HG03159 (cell line): ENCODE measurements at regions not wholly inside any gene's neighbourhood (a gene's known extent, or its start where the extent isn't known, plus 50 kb on each side); places are given as distances from the start of the nearest gene placed in this dataset.

Experiments used
- ATAC-seq: cut with Tn5 transposase; IDR thresholded peaks from one replicate; pipeline ENCODE4 v1.9.1; 2021; ENCODE audit warnings: mild to moderate bottlenecking, moderate library complexity; ENCODE audit not compliant: unreplicated experiment

DNA sequence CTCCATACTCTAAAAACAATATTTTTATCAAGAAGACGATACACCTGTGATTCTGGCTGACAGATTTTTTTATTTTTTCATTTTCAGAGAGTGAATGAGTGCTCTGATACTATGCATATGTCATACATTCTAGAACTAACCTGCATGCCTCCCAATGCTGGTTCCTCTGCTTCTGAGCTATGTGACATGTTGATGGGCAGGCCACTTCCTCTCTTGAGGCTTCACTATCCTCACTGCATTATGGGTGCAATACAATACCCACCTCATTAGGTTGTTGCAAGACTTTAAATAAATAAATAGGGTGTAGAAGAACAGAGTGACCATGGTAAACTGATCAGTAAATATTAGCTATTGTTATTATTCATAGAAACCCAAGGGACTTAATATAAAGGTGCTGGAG is 408.3 kb downstream of the HNRNPD start:
- no peak for ATAC-seq

DNA sequence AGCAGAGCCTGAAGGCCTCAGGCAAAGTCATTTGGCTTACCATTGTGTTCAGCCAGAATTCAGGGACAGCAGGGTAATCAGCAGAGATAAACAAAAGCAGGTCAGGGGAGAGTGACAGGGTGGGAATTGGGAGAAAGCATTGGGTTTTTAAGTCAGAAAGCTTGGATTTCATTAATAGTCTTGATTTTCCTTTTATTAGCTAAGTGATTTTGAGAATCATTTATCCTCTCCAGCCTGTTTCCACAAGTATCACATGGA is 410.1 kb downstream of the HNRNPD start:
- ATAC-seq = no peak

DNA sequence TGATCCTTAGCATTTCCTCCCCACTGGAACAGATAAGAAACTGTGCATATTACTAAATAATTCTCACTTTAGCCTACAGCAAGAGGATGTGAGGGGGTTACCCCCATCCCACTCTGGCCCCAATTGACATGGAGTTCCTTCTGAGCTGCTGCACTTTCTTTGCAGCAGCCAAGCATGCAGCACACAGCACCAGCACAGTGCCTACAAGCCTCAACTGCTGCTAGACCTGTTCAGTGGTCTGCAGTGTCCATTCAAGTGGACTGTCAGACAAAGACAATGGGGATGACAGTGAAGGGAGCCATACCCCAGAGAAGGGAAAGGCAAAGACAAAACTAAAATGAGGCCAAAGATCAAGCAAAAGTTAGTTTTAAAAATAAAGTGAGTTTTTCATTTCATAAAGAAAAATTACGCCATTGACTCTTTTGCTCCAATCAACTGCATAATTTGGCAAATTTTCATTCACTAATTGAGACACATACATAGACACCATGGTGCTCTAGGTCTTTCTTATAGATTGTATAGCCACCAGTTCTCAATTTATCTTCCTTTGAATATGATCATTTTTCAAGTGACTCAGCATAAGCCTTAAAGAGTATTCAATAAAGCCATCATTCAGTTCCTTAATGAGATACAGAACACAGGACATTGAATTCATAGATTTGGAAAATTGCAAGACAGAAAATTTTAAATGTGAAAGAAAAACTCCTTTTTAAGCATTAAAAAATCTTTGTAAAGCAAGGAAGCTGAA is 410.6 kb downstream of the HNRNPD start:
- ATAC-seq = no peak

DNA sequence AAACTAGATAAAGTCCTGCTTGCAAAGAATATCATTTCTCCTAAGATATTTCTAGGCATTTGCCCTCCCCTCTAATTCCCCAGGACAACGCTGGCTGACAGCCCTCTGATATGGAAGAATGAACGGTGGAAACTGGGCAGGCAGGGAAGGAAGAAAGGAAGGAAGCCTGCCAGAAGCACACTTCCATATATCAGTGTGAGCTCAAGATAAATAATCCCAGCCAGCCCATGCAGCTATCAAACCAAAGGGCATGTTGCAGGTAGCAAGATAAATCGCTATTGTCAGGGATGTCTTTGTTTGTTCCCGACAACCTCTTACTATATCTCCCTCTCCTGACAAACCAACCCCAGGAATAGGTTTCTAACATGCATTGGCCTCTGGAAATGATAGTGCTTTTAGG is 412.8 kb downstream of the HNRNPD start:
- no peak for ATAC-seq

DNA sequence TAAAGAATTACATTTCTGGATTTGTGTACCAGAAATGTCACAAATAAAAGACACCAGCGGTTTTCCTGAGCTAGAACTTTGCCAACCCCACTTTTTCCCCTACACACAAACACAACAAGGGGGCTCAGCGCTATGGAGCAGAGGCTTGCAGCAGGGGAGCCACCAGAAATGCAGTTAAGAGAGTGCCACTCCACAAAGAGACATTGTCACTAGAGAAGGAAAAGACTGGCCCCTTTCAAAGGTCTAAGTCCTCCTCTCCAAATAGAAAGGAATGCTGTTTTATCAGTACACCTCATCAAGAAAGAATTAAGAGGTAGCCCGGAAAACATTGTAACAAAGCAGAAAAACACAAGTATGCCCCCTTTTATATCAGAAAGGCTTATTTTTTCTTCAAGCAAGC is 419.5 kb downstream of the HNRNPD start:
- no peak for ATAC-seq

DNA sequence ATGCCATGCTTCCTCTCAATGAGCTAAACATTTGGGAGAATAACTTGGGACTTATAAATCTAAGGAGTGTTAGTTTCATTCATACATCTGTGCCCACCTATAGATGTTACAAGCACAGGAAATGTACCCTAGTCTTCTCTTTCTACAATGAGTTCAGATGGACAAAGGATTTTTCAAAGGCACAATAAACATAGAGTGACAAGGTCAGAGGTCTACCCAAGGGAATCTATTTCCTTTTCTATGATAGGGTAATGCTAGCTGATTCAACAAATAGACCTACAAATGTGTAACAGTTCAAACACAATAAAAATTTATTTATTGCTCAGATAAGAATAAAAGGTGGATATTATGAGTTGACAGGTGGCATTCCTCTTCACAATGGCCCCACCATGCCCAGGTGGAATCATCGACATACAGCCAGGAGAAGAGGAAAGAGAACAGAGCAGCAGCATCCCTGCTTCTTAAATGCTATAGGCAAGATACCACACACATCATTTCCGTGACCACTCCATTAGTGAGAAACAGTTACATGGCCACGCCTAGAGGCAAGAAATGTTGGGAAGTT is 421.8 kb downstream of the HNRNPD start:
- ATAC-seq = no peak

DNA sequence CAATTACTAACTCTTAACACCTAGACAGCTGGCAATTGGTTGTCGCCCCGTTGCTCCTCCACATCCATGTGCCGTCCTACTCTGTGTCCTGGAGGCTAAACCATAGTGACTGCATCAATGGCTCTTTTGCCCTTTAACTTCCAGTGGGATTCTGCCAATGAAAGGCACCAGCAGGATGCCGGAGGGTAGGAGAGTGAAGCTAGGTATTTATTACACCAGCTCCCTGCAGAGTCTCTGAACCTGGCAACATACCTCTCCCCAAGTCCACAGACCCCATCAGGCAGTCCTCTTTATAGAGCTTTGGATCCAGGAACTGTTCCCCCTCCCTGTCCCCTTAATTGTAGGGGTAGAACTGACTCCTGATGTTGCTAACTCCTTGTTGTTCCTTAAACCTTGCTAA is 426.8 kb downstream of the HNRNPD start:
- no peak for ATAC-seq

DNA sequence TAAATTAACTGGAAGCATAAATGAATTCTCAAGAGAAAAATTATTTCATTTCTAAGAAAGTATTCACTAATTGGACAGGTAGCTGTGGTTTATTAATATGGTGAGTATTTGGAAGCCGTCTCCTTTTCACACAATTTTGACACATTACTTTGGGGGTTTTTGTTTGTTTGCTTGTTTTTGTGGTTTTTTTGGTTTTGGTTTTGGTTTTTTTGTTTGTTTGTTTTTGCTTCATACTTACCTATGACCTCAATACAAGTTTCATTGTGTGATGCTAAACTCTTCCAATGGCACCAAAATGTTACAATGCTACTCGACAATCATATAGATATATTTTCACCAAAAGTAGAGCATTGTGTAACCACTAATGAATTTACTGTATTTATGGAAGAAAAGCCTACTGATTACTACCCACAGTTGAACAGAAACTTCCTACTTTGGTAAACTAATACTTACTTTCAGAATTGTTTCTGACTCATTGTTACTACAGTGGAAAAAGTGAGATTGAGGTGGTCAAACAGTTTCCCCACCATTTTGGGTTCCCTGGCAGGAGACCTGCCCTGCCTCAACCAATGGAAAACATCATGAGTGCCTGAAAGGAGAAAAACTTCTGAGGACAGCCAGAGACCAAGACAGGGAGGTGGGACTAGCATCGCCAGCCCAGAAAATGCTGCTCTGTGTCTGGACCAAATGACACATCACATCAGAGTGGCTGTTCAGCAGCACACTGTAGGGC is 443.1 kb downstream of the HNRNPD start:
- no peak for ATAC-seq

DNA sequence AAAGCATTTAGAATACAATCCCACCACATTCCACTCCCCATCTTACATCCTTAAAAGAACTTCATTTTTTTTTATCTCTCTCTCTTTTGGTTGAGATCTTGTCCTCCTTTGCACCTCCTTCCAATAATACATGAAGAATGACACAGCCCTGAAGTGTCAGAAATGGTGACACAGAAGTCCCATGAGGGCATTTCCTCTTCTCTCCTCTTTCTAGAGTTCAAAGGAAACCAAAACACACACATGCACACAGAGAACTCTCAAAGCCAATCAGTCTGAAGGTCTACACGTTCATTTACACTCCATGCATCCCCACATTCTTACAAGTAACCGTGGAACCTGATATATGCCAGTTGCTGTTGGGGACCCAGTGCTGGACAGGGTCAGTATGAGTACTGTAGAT is 450.7 kb downstream of the HNRNPD start:
- no peak for ATAC-seq

DNA sequence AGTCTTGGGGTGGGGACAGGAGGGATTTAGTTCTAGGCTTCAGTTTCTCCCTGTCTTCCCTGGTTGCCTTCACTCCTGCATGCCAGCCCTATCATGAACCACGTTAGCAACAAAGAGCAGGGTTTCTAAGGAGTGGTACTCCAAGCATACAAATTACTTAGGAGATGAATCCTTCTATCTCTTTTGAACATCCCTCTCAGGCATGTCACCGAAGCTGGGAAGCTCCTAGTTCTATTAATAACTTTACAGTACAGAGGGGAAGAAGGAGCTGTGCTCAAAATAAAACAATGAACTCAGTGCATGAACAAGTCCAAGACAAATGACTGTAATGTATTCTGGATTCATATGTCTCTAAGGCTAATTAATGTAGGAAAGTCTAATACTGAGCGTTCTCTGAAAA is 450.6 kb upstream of the RASGEF1B start:
- ATAC-seq = no peak

DNA sequence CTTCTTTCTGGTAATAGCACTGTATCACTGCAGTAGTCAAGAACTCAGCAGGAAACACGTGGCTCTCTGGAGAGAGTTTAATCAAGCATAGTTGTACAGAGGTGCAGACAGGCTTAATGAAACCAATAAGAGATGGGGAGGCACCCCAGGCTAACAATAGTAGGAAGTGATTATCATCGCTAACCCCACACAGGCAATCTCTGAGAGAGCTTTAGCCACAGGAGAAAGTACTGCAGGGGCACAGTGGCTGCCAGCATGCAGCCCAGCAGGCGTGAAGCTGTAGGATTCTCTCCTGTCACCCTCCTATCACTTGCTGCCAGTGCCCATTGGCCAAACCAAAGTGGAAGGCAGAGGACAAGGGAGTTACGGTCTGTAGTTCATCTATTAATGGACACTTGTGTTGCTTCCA is 450.0 kb upstream of the RASGEF1B start:
- no peak for ATAC-seq

DNA sequence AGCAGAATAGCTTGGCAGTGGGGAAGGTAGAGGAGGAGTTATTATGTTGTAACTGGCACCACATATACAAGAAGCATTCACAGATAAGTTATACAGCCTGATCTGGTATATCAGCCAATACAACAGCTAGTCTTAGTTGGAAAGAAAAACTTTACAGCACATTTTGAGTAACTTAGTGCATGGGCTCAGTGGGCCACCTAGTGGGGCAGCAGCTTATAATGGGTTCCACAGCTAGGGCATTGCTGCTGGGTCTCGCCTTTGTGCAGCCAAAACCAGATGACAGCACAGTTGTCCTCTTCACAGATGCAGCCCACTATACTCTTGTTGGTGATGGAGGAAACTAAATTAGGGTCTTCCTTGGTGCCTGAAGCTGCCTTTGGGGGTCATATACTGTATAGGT is 448.1 kb upstream of the RASGEF1B start:
- no peak for ATAC-seq

DNA sequence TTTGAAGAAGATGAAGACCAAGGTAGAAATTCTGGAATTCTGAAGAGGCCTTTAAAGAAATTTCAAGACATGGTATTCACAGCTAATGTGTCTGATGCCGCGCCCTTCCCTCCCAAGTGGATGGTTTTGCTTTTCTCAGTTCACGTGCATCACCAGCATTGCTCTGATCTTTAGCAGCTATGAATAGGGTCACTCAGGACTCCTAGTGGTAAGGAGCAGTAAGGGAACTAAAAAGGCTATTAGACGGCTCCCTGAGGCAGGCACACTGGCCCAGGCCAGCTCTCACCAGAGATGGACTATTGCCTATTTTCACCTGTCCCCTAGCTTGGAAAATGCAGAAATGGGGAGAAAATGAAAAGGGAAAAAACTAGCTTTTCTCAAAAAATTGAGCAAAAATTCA is 447.5 kb upstream of the RASGEF1B start:
- peak; percentile 85 for ATAC-seq

DNA sequence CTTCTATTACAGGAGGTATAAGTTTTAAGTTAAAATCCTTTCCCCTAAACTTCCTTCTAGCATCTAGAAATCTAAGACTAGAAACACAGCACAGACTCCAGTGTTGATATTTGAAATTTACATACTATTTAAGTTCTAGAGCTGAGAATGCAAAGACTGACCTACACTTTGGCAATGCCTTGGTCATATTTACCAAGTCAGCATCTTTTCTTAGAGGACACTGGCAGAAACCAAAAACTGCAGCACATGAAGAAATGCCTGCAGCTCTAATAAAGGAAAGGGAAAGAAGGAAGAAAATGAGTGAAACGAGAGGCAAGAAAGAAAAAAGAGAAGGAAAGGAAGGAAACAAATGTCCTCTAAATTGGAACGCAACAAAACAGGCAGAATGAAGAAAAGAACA is 443.7 kb upstream of the RASGEF1B start:
- ATAC-seq = no peak

DNA sequence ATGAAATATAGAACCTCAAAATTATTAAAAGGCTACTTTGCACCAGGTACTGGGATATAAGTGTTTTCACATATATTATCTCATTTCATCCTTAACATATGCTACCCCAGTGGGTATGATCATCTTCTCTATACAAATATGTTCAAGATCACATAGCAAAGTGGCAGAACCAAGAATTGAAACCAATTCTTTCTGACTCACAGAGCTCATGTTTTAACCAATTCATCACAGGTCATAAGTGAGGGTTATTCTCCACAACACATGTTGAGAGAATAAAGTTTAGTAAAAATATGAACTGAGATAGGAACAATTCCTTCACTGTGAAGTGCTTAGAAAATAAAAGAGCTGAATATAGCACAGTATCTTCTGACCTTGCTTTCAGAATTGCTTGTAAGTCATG is 442.9 kb upstream of the RASGEF1B start:
- ATAC-seq = peak; percentile 50

DNA sequence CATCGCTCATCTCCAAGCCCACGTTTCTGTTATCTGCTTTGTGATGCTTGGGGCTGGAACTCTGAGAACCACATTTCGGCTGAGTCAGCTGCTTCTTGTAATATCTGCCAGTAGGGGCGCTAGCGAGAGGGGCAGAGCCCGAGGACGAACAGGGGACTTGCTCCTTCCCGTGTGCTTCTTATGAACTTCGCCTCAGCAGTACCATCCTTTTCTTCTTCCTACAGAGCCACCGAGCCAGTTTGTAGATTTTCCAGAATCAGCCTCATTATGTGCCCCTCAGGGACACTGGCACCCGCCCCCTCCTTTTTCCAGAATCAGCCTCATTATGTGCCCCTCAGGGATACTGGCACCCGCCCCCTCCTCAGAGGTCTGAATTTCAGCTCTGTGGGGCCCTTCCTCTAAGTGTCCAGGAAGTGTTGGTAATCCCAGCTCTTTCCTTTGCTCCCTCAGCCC is 441.7 kb upstream of the RASGEF1B start:
- ATAC-seq = peak; percentile 89

DNA sequence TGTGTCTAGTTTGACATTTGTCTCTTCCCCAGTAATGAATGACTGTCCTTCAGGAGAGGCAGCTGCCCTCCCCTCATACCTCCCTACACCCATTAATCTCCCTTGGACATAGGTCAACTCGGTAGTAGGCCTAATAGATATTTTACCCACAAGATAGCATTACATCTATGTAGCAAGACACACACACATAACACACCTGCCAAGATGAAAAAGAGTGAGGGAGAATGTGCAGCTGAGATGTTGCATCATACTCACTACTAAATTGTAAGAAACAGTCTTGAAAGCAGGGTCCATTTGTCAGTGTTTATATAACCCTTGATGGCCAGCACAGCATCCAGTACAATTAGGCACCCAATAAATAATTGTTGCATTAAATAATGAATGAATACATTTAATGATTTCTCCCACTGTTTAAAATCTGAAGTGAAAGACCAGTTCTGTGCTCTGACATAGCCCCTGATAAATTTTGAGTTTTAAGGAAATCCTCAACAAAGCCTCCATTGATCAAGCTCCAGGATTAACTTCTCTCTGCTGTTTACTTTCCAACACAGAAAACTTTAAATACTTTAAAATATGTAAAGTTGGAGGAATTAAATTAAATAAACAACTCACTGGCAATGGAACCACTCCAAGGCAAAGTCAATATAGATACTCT is 440.8 kb upstream of the RASGEF1B start:
- ATAC-seq = no peak

DNA sequence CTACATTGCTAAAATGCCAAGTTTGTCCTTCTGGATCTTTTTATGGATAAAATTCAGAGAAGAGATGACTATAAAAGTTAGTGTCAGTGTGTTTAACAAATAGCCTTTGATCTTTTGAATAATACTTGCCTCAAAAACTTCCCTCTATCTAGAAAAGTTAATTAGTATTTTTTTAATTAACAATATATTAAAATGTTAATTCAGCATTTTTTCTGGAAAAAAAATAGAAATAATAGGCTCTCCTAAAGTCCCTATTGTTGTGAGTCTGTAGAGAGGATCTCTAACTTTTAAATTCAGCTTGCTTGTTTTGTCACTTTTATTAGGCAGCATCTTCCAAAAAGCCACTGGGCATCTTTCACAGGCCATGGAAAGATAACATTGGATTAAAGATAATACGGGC is 435.2 kb upstream of the RASGEF1B start:
- no peak for ATAC-seq

DNA sequence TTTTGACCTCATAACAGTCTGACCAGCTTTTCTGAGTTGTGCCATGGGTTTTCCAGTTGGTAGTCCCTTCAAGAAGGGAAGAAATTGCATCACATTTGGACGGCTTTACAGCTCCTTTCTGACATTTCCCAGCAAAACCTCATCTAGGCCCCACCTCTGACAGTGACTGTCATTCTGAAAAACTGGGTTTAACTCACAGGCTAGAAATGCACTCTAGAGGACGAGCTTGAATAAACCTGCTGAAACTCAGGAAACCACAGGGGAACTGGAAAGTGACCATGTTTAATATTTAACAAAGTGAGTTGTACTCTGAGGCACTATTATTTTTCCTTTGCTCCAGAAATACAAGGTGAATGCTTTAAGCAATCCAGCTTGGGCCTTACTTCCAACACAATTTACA is 434.3 kb upstream of the RASGEF1B start:
- ATAC-seq = peak; percentile 97

DNA sequence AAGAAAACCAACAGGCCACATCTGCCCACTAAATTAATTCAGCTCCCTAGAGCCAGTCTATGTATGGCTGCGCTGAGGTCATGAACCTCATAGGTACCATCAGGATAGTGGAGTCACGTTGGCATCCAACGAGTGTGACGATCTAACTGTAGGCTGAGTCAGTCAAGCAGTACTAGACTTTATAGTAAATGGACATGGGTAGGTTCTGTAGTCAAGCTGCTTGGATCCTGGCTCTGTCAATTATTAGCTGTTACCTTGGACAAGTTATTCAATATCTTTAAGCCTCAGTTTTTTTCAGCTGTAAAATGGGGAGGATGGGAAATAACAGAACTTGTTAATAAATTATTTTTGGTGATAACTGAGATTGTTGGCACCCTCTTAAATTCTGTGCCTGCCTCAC is 432.4 kb upstream of the RASGEF1B start:
- no peak for ATAC-seq

DNA sequence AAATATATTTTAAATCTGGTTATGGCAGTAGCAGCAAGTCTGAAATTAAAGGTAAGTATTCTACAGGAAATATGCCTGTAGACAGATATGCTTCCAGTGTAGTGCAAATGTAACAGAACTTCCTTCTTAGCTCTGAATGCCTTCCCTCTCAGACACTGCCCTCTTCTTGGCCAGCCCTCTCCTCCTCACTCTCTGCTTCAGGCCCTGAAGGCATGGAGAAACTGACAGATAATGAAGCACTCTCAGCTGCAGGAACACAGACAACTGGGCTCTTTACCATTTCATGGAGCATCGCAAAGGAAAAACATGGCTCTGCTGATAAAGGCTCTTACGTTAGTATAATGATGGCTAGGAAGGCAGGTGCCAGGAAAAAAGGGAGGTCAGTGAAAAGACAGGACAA is 431.5 kb upstream of the RASGEF1B start:
- ATAC-seq = no peak
